GM10266 (cell line): ENCODE measurements at regions not wholly inside any gene's neighbourhood (a gene's known extent, or its start where the extent isn't known, plus 50 kb on each side); places are given as distances from the start of the nearest gene placed in this dataset.

Source experiments
- DNase-seq: peaks from one replicate; pipeline ENCODE4 v3.0.0; 2012; ENCODE audit errors: extremely low spot score
- TF ChIP-seq, protein P1 (sequence below): IDR thresholded peaks from 2 replicates; pipeline ENCODE4 v1.5.1; 2012; ENCODE audit warnings: mild to moderate bottlenecking, low read depth; ENCODE audit not compliant: control insufficient read depth, insufficient read depth; ENCODE audit errors: missing control alignments

DNA sequence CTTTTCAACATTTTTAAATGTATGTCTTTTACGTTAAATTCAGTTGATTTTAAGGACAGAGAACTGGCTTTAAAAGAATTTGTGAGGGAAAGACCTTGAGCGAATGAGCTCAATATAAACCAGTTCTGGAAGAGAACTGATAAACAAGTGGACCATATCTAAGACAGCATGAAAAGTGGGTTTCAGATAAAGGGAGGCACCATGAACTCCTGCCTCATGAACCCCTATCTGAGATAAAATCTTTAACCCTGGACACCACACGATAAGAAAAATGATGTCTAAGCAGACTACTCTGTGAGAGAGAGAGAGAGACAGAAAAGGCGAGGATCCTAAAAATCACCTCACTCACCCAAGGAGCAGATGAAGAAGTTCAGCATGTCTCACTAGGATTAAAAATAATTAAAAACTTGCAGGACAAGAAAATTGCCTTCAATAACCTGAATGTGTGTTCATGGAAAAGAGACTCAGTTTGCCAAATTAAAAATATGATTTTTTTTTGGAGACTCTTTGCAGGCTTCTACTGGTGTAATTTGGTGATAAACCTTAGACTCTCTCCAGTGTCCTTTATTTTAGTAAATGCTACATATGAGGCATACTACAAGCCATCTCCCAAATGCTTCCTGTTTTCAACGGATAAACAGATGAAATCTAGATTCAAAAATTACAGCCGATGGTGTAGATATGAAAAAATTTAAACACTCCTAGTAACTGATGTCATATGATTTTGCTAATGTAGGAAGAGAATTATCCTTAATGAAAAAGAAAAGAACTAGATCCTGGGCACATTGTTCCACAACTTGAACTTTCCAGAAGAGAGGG lies 299.5 kb downstream of the ADGB start:
- TF ChIP-seq, protein P1, sequence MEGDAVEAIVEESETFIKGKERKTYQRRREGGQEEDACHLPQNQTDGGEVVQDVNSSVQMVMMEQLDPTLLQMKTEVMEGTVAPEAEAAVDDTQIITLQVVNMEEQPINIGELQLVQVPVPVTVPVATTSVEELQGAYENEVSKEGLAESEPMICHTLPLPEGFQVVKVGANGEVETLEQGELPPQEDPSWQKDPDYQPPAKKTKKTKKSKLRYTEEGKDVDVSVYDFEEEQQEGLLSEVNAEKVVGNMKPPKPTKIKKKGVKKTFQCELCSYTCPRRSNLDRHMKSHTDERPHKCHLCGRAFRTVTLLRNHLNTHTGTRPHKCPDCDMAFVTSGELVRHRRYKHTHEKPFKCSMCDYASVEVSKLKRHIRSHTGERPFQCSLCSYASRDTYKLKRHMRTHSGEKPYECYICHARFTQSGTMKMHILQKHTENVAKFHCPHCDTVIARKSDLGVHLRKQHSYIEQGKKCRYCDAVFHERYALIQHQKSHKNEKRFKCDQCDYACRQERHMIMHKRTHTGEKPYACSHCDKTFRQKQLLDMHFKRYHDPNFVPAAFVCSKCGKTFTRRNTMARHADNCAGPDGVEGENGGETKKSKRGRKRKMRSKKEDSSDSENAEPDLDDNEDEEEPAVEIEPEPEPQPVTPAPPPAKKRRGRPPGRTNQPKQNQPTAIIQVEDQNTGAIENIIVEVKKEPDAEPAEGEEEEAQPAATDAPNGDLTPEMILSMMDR = no peak
- no peak for DNase-seq

DNA sequence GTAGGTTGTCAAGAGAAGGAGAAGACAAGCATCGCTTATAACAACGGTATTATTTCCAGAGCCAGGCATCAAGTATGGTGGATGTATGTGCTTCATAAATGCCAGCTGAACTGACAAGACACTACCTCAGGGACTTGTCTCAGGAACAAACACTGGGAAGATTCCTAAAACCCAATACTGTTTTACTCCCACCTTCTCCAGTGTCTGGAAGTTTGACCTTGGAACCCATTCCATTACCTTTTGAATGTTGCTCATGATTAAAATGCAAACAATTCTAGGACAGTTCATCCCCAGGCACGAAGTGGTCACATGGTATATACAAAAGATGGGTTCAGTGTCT lies 300.1 kb downstream of the ADGB start:
- TF ChIP-seq, protein P1 = no peak

DNA sequence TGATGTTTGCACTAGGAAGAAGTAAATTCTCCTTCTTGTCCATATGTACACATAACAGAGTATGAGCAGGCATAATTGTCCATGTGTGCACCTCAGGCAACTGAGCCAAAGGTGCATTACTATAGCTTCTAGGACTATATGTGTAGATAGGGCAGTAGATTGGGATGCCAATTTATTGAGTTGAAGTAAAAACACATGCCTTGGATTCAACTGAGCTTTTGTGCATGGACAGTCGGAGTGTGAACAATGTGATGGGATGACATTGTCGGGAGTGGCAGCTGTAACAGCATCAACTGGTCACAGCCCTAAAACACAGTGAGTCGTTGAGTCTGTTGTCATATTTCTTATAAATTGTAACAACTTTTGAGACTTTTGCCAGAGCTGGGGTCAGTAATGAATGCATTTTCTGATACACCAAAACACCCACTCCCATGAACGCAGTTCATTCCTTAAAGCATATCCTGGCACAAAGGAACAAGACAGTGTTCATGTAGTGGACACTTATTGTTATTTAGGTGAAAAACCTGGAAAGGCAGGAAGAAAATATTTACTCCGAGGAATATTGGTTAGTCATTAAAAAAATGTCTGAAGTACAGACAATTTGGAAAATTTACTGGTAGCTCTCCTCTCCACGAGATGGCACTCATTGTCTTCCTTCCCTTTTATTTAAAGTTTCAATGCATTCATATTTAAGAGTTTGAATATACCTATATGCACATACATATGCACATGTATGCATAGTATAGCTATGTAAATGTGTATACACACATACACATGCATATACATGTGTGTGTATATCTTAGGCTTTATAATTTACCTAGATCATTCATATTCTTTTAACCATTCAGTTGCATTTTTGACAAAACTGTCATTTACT lies 302.0 kb upstream of the STXBP5 start:
- TF ChIP-seq, protein P1 = no peak
- no peak for DNase-seq

More for the DNA sequence above, 300.1 kb downstream of the ADGB start:
- DNase-seq = no peak

DNA sequence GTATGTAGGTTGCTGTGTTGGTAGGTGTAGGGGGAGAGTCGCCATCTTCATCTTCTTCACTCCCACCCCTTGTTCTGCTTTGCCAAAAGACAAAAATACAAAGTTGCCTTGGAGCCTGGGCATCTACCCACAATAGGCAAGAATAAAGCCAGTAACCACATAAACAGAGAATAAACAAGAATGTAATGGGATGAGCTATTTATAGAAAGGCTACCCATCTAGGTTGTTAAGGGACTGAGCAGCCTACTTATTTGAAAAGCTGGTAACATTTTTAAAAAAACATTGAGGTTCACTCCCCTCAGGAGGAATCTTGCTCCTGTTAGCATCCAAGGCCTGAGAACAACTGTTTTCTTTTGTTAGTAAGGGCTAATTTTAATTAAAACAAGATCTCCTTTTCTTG lies 301.4 kb upstream of the STXBP5 start:
- DNase-seq = no peak
- TF ChIP-seq, protein P1 = no peak

DNA sequence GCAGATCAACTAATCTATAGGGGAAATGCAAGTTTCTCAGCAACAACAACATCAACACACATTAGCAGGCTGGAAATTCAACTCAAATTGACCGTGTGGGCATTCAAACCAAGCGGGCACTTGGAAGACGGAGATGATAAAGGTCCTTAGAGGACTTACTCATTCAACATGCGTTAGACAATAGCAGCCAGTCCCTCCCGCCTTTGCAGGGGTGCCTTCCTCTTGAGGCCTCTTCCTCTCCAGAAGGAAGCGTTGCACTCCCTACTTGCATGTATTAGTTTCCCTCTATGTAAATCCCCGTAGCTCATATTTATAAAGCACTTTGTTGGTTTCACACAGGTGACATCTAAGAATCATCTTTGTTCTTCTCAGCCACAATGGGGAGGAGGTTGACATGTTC lies 300.8 kb upstream of the STXBP5 start:
- no peak for DNase-seq
- TF ChIP-seq, protein P1 = no peak

DNA sequence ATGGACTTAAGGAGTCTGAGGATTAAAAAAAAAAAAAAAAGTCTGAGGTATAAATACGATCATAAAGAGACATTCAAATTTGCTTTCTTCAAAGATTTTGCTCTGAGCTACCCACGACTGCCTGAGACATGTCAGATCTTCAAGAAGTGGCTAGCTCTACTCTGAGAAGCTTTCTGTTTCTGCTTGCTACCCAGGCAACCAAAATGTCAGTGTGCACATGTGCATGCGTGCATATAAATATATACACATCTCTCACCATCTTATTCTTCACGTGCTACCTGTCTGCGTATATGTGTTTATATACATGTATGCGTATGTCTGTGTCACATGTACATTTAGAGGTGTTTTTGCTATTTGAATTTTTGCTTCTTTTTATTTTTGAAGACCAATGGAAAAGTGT lies 299.6 kb upstream of the STXBP5 start:
- no peak for DNase-seq
- TF ChIP-seq, protein P1 = no peak

DNA sequence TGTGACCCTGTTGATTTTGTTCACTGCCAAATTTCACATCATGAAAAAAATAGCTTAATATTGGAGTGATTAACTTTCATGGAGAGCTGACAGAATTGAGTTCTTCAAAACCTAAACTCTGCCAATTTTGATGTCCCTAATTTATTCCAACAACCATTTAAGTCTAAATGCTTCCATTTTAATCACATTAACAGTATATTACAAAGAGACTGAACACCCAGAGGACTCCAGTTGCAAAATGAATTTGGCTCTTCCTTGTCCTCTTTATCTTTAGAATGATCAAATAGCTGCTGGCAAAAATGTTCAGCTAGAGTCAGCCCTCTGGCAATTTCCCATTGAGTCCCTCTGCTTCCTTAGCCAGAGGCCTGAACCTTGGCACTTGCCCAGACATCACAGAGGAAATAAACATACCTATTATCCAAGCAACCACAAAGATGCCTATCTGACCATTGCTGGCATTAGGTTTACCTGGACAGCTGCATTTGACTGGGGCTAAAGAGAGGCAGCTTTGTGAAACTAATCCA lies 299.0 kb upstream of the STXBP5 start:
- no peak for DNase-seq
- TF ChIP-seq, protein P1 = no peak
